Stomach smooth muscle (tissue), 2 donors: ENCODE measurements at regions not wholly inside any gene's neighbourhood (a gene's known extent, or its start where the extent isn't known, plus 50 kb on each side); places are given as distances from the start of the nearest gene placed in this dataset.

ENCODE experiments used
- H3K27ac ChIP-seq: one replicate; pipeline ENCODE4 v1.7.0; 2013; ENCODE audit warnings: mild to moderate bottlenecking, low read length, inconsistent platforms
- H3K27me3 ChIP-seq, 2 donors: one replicate each; pipeline ENCODE4 v1.7.0; 2013; ENCODE audit warnings: low read length in 2 of 2; ENCODE audit not compliant: insufficient read depth in 2 of 2, control insufficient read depth in 1 of 2
- H3K36me3 ChIP-seq, 2 donors: one replicate each; pipeline ENCODE4 v1.7.0; 2013; ENCODE audit warnings: low read length in 2 of 2; ENCODE audit not compliant: control insufficient read depth in 2 of 2, insufficient read depth in 2 of 2
- H3K4me1 ChIP-seq: one replicate; pipeline ENCODE4 v1.7.0; 2013; ENCODE audit warnings: low read length; ENCODE audit not compliant: control insufficient read depth, insufficient read depth
- H3K4me3 ChIP-seq, 2 donors: one replicate each; pipeline ENCODE4 v1.7.0; 2013; ENCODE audit warnings: low read length in 2 of 2
- H3K9ac ChIP-seq, 2 donors: one replicate each; pipeline ENCODE4 v1.7.0; 2013; ENCODE audit warnings: low read length in 2 of 2, mild to moderate bottlenecking in 1 of 2
- H3K9me3 ChIP-seq, 2 donors: one replicate each; pipeline ENCODE4 v1.7.0; 2013; ENCODE audit warnings: low read length in 2 of 2; ENCODE audit not compliant: control insufficient read depth in 2 of 2
- donor health status: healthy.
- donor health status: Pancreatic carcinoma.

DNA sequence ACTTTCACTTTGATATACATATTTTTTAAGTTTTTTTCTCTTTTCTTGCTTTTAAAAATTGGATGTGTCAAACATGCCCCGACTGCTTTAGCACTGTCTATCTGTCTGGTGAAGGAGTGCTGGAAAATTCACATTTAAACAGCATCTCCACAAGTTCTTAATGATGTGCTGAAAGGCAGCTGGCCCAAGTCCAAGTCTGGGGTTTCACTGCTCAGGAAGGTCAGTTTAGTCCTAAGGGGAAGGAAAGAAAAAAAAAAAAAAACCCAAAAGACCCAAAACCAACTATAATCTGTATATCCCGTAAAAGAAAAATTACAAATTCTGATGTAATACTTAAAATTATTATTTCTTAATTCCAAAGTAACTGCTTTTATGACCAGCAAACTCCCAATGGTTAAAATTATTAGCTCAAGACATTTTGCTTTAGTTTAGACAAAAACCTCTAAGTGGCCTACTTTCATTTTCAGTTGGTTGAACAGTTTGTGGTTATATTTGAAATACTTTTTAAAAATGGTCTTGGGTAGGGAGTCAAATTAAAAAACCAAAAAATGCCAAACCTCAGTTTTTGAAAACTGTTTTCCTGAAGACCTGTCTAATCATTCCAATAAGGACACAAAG is 79.5 kb upstream of the PREP start:
- H3K27me3 ChIP-seq = no peaks in the 10 kb centered on the region
- H3K9ac ChIP-seq = no peak overlapping the region

DNA sequence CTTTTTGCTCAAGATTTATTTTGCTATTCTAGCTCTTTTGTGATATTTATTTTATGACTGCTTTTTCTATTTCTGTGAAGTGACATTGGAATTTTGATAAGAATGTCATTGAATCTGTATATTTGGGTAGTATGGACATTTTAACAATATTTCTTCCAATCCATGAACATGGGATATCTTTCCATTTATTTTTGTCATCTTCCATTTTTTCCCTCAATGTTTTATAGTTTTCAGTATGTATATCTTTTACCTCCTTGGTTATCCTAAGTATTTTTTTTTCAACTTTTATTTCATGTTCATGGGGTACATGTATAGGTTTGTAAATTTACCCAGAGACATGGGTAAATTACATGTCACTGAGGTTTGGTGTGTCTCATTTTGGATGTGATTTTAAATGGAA is 74.1 kb upstream of the PREP start:
- H3K36me3 ChIP-seq = no peaks in the 10 kb centered on the region
- no peaks in the 10 kb centered on the region for H3K27me3 ChIP-seq

More for the DNA sequence above, 79.5 kb upstream of the PREP start:
- H3K27ac ChIP-seq = no peak overlapping the region
- H3K4me1 ChIP-seq = no peaks in the 10 kb centered on the region
- no peaks in the 10 kb centered on the region for H3K9me3 ChIP-seq
- H3K36me3 ChIP-seq = no peaks in the 10 kb centered on the region
- H3K4me3 ChIP-seq = no peak overlapping the region

GRCh38 chr6:105474234-105474633 is 71.4 kb upstream of the PREP start:
- peaks cover 0 to 2% of the 10 kb centered on the region in 2 donors for H3K27me3 ChIP-seq
- H3K9me3 ChIP-seq = no peaks in the 10 kb centered on the region
- H3K9ac ChIP-seq = no peak overlapping the region
- H3K36me3 ChIP-seq = no peaks in the 10 kb centered on the region
- H3K27ac ChIP-seq = no peak overlapping the region
- H3K4me3 ChIP-seq = no peak overlapping the region
- H3K4me1 ChIP-seq = no peaks in the 10 kb centered on the region

More for the DNA sequence above, 74.1 kb upstream of the PREP start:
- Histone ChIP-seq H3K9me3 (no peaks in the 10 kb centered on the region), H3K4me3 (no peak overlapping the region), H3K4me1 (no peaks in the 10 kb centered on the region), H3K9ac (no peak overlapping the region), H3K27ac (no peak overlapping the region)

DNA sequence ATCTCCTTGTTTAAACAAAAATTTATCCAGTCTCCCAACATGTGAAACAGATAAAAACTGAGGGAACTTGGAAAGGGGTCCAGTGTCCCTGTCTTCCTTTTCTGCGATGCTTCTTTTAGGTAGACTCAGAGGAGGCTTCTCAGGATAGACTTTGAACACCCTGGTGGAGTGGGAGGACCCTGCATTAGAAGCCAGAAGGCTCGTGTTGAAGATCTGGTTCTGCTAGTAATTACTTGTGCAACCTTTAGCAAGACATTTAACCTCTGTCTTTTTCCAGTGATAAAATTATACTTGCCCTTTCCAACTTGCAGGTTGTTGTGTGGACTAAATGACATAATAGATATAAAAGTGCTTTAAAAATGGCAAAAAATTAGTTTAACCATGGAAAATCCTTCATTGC is 67.1 kb upstream of the PREP start:
- Histone ChIP-seq H3K9me3 (peaks cover 4 to 6% of the 10 kb centered on the region in 2 donors), H3K36me3 (no peaks in the 10 kb centered on the region), H3K27ac (no peak overlapping the region), H3K4me3 (no peak overlapping the region), H3K27me3 (peaks cover 0 to 2% of the 10 kb centered on the region in 2 donors), H3K4me1 (no peaks in the 10 kb centered on the region), H3K9ac (no peak overlapping the region)

GRCh38 chr6:105468850-105469249 is 66.0 kb upstream of the PREP start:
- Histone ChIP-seq H3K27ac (no peak overlapping the region), H3K9ac (no peak overlapping the region), H3K4me1 (no peaks in the 10 kb centered on the region), H3K4me3 (no peak overlapping the region), H3K36me3 (no peaks in the 10 kb centered on the region), H3K27me3 (peaks cover 0 to 2% of the 10 kb centered on the region in 2 donors), H3K9me3 (peaks cover 4 to 6% of the 10 kb centered on the region in 2 donors)

DNA sequence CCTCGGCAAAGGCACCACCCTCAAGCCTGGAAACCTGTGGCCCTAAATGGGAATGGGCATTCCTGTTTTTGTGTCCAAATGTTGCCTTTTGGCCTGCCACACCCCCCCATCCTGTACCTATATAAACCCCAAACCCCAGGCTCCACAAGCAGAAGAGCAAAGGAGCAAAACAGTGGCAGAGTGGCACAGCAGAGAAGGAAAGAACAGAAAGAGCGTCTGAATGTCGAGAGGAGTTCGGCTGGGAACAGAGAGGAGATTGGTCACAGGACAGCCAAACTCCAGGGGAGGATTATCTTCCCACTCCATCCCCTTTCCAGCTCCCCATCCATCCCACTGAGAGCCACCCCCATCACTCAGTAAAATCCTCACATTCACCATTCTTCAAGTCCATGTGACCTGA is 58.0 kb upstream of the PREP start:
- peaks cover 4 to 12% of the 10 kb centered on the region in 2 donors for H3K9me3 ChIP-seq
- H3K9ac ChIP-seq = no peak overlapping the region
- no peaks in the 10 kb centered on the region for H3K27me3 ChIP-seq
- H3K4me1 ChIP-seq = no peaks in the 10 kb centered on the region
- no peak overlapping the region for H3K27ac ChIP-seq
- no peaks in the 10 kb centered on the region for H3K36me3 ChIP-seq
- no peak overlapping the region for H3K4me3 ChIP-seq

- Histone ChIP-seq H3K36me3 (no peaks in the 10 kb centered on the region), H3K4me1 (no peaks in the 10 kb centered on the region), H3K27ac (no peak overlapping the region), H3K27me3 (no peaks in the 10 kb centered on the region), H3K4me3 (no peak overlapping the region), H3K9me3 (peaks cover 0 to 7% of the 10 kb centered on the region in 2 donors), H3K9ac (no peak overlapping the region)
Observed at GRCh38 chr6:105459864-105460263, 57.0 kb upstream of the PREP start.

- Histone ChIP-seq H3K27ac (no peak overlapping the region), H3K9me3 (peaks cover 0 to 7% of the 10 kb centered on the region in 2 donors), H3K4me3 (no peak overlapping the region), H3K4me1 (no peaks in the 10 kb centered on the region), H3K9ac (no peak overlapping the region), H3K27me3 (no peaks in the 10 kb centered on the region), H3K36me3 (no peaks in the 10 kb centered on the region)
Observed at GRCh38 chr6:105459049-105459448, 56.2 kb upstream of the PREP start.

GRCh38 chr6:105458551-105458950 is 55.7 kb upstream of the PREP start:
- H3K9ac ChIP-seq = no peak overlapping the region
- H3K36me3 ChIP-seq = no peaks in the 10 kb centered on the region
- peaks cover 0 to 7% of the 10 kb centered on the region in 2 donors for H3K9me3 ChIP-seq
- H3K27me3 ChIP-seq = no peaks in the 10 kb centered on the region
- H3K4me3 ChIP-seq = no peak overlapping the region
- H3K27ac ChIP-seq = no peak overlapping the region
- H3K4me1 ChIP-seq = no peaks in the 10 kb centered on the region

GRCh38 chr6:105458084-105458483 is 55.2 kb upstream of the PREP start:
- Histone ChIP-seq H3K4me1 (no peaks in the 10 kb centered on the region), H3K36me3 (no peaks in the 10 kb centered on the region), H3K27me3 (no peaks in the 10 kb centered on the region), H3K9ac (no peak overlapping the region), H3K9me3 (peaks cover 0 to 7% of the 10 kb centered on the region in 2 donors), H3K27ac (no peak overlapping the region), H3K4me3 (no peak overlapping the region)

DNA sequence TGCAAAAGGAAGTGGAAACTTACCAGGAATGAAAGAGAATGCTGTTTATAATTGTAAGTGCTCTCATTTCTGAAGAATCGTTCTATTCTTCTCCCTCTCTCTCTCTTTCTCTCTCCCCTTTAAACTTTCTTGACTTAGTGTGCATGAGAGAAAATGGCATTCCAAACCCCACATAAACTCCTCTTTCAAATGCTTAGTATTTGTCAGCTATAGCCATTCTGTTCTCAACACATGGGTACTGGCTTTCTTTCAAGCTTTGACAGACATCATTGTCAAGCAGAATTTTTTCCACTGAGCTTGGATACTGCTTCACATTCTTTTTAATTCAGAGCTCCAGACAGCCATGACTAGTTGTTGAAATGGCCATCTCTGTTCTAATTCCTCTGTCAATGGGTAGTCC is 51.1 kb upstream of the PREP start:
- H3K4me1 ChIP-seq = no peaks in the 10 kb centered on the region
- no peak overlapping the region for H3K27ac ChIP-seq
- no peaks in the 10 kb centered on the region for H3K27me3 ChIP-seq

More for the DNA sequence above, 51.1 kb upstream of the PREP start:
- Histone ChIP-seq H3K9me3 (no peaks in the 10 kb centered on the region), H3K9ac (no peak overlapping the region), H3K36me3 (no peaks in the 10 kb centered on the region), H3K4me3 (no peak overlapping the region)
